ENCODE measurements at regions not wholly inside any gene's neighbourhood (a gene's known extent, or its start where the extent isn't known, plus 50 kb on each side); places are given as distances from the start of the nearest gene placed in this dataset.

GRCh38 chr4:187064033-187064432, 340.4 kb upstream of the FAT1 start:
- H3K4me3 ChIP-seq (ENCODE audit: low read length in 2 of 2), result no peak overlapping the region
- no peak overlapping the region for H3K9ac ChIP-seq (ENCODE audit: low read length in 2 of 2)
- no peaks in the 10 kb centered on the region for H3K9me3 ChIP-seq (ENCODE audit: control insufficient read depth in 2 of 2, low read length in 2 of 2)
- no peaks in the 10 kb centered on the region for H3K36me3 ChIP-seq (ENCODE audit: control insufficient read depth in 2 of 2, insufficient read depth in 2 of 2, low read length in 2 of 2)
- no peaks in the 10 kb centered on the region for H3K4me1 ChIP-seq (ENCODE audit: control insufficient read depth, insufficient read depth, low read length)
- no peaks in the 10 kb centered on the region for H3K27me3 ChIP-seq (ENCODE audit: control insufficient read depth in 1 of 2, insufficient read depth in 2 of 2, low read length in 2 of 2)
- H3K27ac ChIP-seq (ENCODE audit: low read length), result no peak overlapping the region

DNA sequence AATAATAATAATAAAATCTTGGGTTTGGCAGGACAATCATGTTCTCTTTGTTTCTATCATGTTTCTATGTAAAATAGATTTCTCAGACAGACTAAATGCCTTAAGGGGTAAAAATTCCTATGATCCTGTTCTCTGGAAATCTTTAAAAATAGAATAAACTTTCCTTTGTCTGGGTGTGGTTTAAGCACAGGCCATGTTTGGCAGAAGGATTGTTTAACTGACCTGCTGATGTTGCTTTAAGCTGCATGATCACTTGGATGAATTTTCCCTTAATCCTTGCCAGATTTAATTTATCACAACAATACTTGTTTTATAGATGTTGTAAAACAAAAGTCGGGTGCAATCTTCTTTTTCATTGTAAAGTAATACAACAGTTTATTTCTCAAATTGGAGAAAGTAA, 341.7 kb upstream of the FAT1 start:
- Histone ChIP-seq H3K27ac (ENCODE audit: low read length) (no peak overlapping the region), H3K9ac (ENCODE audit: low read length in 2 of 2) (no peak overlapping the region), H3K36me3 (ENCODE audit: control insufficient read depth in 2 of 2, insufficient read depth in 2 of 2, low read length in 2 of 2) (no peaks in the 10 kb centered on the region), H3K4me3 (ENCODE audit: low read length in 2 of 2) (no peak overlapping the region), H3K27me3 (ENCODE audit: control insufficient read depth in 1 of 2, insufficient read depth in 2 of 2, low read length in 2 of 2) (no peaks in the 10 kb centered on the region), H3K9me3 (ENCODE audit: control insufficient read depth in 2 of 2, low read length in 2 of 2) (no peaks in the 10 kb centered on the region), H3K4me1 (ENCODE audit: control insufficient read depth, insufficient read depth, low read length) (no peaks in the 10 kb centered on the region)

DNA sequence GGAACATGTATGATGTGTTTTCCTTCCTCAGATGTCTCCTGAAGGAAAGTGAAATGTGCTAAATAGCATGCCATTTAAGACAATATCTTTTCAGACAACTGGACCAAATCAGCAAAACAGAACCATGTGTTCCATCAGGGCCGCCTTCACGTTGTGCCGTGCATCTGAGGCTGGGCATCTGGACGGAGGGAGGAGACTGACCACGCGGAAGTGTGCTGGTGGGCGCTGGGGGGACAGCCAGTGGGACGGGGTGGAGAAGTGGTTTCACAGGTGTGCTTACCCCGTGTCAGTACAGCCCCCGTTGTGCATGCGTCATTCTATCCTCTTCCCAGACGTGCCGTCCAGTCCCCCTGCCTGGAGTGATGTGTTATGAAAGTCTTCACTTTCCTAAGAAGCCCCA, 342.1 kb upstream of the FAT1 start:
- Histone ChIP-seq H3K4me1 (ENCODE audit: control insufficient read depth, insufficient read depth, low read length) (no peaks in the 10 kb centered on the region), H3K36me3 (ENCODE audit: control insufficient read depth in 2 of 2, insufficient read depth in 2 of 2, low read length in 2 of 2) (no peaks in the 10 kb centered on the region), H3K9ac (ENCODE audit: low read length in 2 of 2) (no peak overlapping the region), H3K9me3 (ENCODE audit: control insufficient read depth in 2 of 2, low read length in 2 of 2) (no peaks in the 10 kb centered on the region), H3K4me3 (ENCODE audit: low read length in 2 of 2) (no peak overlapping the region), H3K27ac (ENCODE audit: low read length) (no peak overlapping the region), H3K27me3 (ENCODE audit: control insufficient read depth in 1 of 2, insufficient read depth in 2 of 2, low read length in 2 of 2) (no peaks in the 10 kb centered on the region)

GRCh38 chr4:187069398-187069797, 345.7 kb upstream of the FAT1 start:
- no peak overlapping the region for H3K9ac ChIP-seq (ENCODE audit: low read length in 2 of 2)
- H3K36me3 ChIP-seq (ENCODE audit: control insufficient read depth in 2 of 2, insufficient read depth in 2 of 2, low read length in 2 of 2), result no peaks in the 10 kb centered on the region
- no peak overlapping the region for H3K27ac ChIP-seq (ENCODE audit: low read length)
- no peaks in the 10 kb centered on the region for H3K4me1 ChIP-seq (ENCODE audit: control insufficient read depth, insufficient read depth, low read length)
- no peaks in the 10 kb centered on the region for H3K9me3 ChIP-seq (ENCODE audit: control insufficient read depth in 2 of 2, low read length in 2 of 2)
- H3K27me3 ChIP-seq (ENCODE audit: control insufficient read depth in 1 of 2, insufficient read depth in 2 of 2, low read length in 2 of 2), result no peaks in the 10 kb centered on the region
- no peak overlapping the region for H3K4me3 ChIP-seq (ENCODE audit: low read length in 2 of 2)

DNA sequence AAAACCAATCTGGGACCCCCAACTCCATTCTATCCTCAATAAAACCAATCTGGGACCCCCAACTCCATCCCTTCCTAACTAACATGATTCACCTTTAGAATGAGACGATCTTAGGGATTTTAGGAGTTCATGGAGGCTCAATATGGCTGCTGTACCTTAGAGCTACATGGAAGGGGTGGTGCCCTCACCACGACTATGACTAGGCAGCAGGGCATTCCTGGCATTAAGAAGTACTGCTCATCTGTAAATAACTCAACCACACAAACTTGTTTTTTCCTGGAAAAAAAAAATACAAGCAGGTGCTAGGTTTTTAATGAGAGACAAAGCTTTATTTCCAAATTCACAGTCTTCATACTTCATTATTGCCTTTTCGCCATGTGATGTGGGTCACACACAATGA, 346.5 kb upstream of the FAT1 start:
- H3K9me3 ChIP-seq (ENCODE audit: control insufficient read depth in 2 of 2, low read length in 2 of 2), result no peaks in the 10 kb centered on the region
- no peak overlapping the region for H3K4me3 ChIP-seq (ENCODE audit: low read length in 2 of 2)
- no peaks in the 10 kb centered on the region for H3K4me1 ChIP-seq (ENCODE audit: control insufficient read depth, insufficient read depth, low read length)
- no peaks in the 10 kb centered on the region for H3K36me3 ChIP-seq (ENCODE audit: control insufficient read depth in 2 of 2, insufficient read depth in 2 of 2, low read length in 2 of 2)
- no peaks in the 10 kb centered on the region for H3K27me3 ChIP-seq (ENCODE audit: control insufficient read depth in 1 of 2, insufficient read depth in 2 of 2, low read length in 2 of 2)
- no peak overlapping the region for H3K9ac ChIP-seq (ENCODE audit: low read length in 2 of 2)
- H3K27ac ChIP-seq (ENCODE audit: low read length), result no peak overlapping the region

DNA sequence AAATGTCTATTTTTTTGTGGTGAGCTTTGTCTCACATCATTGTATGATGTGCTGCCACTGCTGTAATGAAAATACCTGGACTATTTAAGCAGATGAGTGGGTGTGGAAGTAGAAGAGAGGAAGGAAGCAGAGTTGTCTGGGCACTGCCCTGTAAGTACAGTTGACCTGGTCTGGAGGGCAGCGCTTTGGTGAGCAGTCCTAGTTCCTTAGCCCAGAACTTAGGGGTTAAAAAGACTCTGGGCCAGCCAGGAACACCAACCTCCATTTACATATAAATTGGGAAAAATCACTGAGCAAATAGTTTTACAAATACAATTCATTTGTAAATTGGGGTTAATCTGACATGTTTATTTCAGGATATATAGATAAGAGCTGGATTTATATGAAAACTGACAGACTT, 347.1 kb upstream of the FAT1 start:
- Histone ChIP-seq H3K4me1 (ENCODE audit: control insufficient read depth, insufficient read depth, low read length) (no peaks in the 10 kb centered on the region), H3K27me3 (ENCODE audit: control insufficient read depth in 1 of 2, insufficient read depth in 2 of 2, low read length in 2 of 2) (no peaks in the 10 kb centered on the region), H3K27ac (ENCODE audit: low read length) (no peak overlapping the region), H3K36me3 (ENCODE audit: control insufficient read depth in 2 of 2, insufficient read depth in 2 of 2, low read length in 2 of 2) (no peaks in the 10 kb centered on the region), H3K9ac (ENCODE audit: low read length in 2 of 2) (no peak overlapping the region), H3K4me3 (ENCODE audit: low read length in 2 of 2) (no peak overlapping the region), H3K9me3 (ENCODE audit: control insufficient read depth in 2 of 2, low read length in 2 of 2) (no peaks in the 10 kb centered on the region)

DNA sequence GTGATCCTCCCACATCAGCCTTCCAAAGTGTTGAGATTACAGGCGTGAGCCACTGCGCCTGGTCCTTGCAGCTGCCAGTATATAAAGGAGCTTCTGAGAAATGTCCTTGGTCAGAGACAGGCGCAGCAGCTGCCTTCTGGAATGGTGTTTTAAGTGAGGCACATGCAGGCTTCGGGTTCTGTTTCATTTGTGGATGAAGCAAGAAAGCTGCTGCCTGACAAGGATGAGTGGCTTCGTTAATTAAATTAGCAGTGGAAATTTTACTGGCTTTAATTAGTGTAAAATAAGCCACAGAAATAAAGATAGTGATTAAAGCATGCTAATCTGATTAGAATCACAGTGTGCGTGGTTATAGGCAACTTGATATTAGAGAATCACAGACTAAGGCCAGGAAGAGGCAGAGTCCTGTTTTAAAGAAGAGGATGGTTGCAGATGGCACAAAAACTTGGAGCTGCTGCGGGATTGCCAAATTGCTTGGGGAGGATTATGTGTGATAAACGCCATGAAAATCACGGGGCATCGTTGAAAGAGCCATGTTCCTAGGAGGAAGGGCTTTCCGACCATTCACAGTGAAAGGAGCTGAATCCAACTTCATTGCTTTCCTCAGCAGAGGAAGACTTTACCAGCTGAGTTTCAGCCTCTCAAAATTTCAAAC, 348.4 kb upstream of the FAT1 start:
- Histone ChIP-seq H3K9me3 (ENCODE audit: control insufficient read depth in 2 of 2, low read length in 2 of 2) (no peaks in the 10 kb centered on the region), H3K4me3 (ENCODE audit: low read length in 2 of 2) (no peak overlapping the region), H3K4me1 (ENCODE audit: control insufficient read depth, insufficient read depth, low read length) (no peaks in the 10 kb centered on the region), H3K27ac (ENCODE audit: low read length) (no peak overlapping the region), H3K36me3 (ENCODE audit: control insufficient read depth in 2 of 2, insufficient read depth in 2 of 2, low read length in 2 of 2) (no peaks in the 10 kb centered on the region), H3K27me3 (ENCODE audit: control insufficient read depth in 1 of 2, insufficient read depth in 2 of 2, low read length in 2 of 2) (no peaks in the 10 kb centered on the region), H3K9ac (ENCODE audit: low read length in 2 of 2) (no peak overlapping the region)

GRCh38 chr4:187073820-187074219, 350.2 kb upstream of the FAT1 start:
- Histone ChIP-seq H3K27ac (ENCODE audit: low read length) (no peak overlapping the region), H3K36me3 (ENCODE audit: control insufficient read depth in 2 of 2, insufficient read depth in 2 of 2, low read length in 2 of 2) (no peaks in the 10 kb centered on the region), H3K9me3 (ENCODE audit: control insufficient read depth in 2 of 2, low read length in 2 of 2) (no peaks in the 10 kb centered on the region), H3K27me3 (ENCODE audit: control insufficient read depth in 1 of 2, insufficient read depth in 2 of 2, low read length in 2 of 2) (no peaks in the 10 kb centered on the region), H3K4me3 (ENCODE audit: low read length in 2 of 2) (no peak overlapping the region), H3K9ac (ENCODE audit: low read length in 2 of 2) (no peak overlapping the region), H3K4me1 (ENCODE audit: control insufficient read depth, insufficient read depth, low read length) (no peaks in the 10 kb centered on the region)

GRCh38 chr4:187075514-187075913, 351.9 kb upstream of the FAT1 start:
- no peak overlapping the region for H3K9ac ChIP-seq (ENCODE audit: low read length in 2 of 2)
- H3K9me3 ChIP-seq (ENCODE audit: control insufficient read depth in 2 of 2, low read length in 2 of 2), result no peaks in the 10 kb centered on the region
- H3K27ac ChIP-seq (ENCODE audit: low read length), result no peak overlapping the region
- no peaks in the 10 kb centered on the region for H3K4me1 ChIP-seq (ENCODE audit: control insufficient read depth, insufficient read depth, low read length)
- H3K4me3 ChIP-seq (ENCODE audit: low read length in 2 of 2), result no peak overlapping the region
- H3K36me3 ChIP-seq (ENCODE audit: control insufficient read depth in 2 of 2, insufficient read depth in 2 of 2, low read length in 2 of 2), result no peaks in the 10 kb centered on the region
- no peaks in the 10 kb centered on the region for H3K27me3 ChIP-seq (ENCODE audit: control insufficient read depth in 1 of 2, insufficient read depth in 2 of 2, low read length in 2 of 2)

DNA sequence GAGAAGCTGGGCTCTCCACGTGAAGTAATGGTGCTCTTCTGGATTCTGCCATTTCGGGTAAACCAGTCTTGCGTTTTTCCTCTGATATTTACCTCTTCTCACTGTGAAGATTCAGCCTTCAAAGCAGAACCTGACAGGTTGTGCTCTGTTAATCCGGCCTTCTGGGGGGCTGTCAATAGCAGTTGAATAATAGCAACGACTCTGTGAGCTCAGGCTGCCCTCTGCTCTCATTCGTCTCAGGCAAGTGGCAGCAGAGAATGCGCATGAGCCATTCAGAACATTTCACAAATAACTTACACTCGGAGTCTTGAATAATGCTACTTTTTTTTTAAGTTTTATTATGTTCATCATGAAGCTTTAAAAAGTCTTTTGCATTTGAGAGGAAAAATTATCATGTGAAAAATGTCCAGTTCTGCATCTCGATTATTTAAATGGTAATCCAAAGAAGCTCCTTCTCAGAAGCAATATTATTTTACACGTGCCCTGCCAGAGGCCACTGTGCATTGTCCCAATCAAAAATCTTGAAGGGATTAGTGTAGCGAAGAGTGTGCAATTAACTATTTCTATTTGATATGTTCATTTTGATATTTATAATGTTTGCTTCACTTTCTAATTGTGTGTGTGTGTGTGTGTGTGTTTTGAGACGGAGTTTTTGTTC, 354.2 kb upstream of the FAT1 start:
- Histone ChIP-seq H3K36me3 (ENCODE audit: control insufficient read depth in 2 of 2, insufficient read depth in 2 of 2, low read length in 2 of 2) (no peaks in the 10 kb centered on the region), H3K4me1 (ENCODE audit: control insufficient read depth, insufficient read depth, low read length) (no peaks in the 10 kb centered on the region), H3K9ac (ENCODE audit: low read length in 2 of 2) (no peak overlapping the region), H3K27me3 (ENCODE audit: control insufficient read depth in 1 of 2, insufficient read depth in 2 of 2, low read length in 2 of 2) (no peaks in the 10 kb centered on the region), H3K4me3 (ENCODE audit: low read length in 2 of 2) (no peak overlapping the region), H3K9me3 (ENCODE audit: control insufficient read depth in 2 of 2, low read length in 2 of 2) (no peaks in the 10 kb centered on the region), H3K27ac (ENCODE audit: low read length) (no peak overlapping the region)

- no peaks in the 10 kb centered on the region for H3K4me1 ChIP-seq (ENCODE audit: control insufficient read depth, insufficient read depth, low read length)
- H3K4me3 ChIP-seq (ENCODE audit: low read length in 2 of 2), result no peak overlapping the region
- H3K27ac ChIP-seq (ENCODE audit: low read length), result no peak overlapping the region
- H3K9ac ChIP-seq (ENCODE audit: low read length in 2 of 2), result no peak overlapping the region
- H3K9me3 ChIP-seq (ENCODE audit: control insufficient read depth in 2 of 2, low read length in 2 of 2), result no peaks in the 10 kb centered on the region
- no peaks in the 10 kb centered on the region for H3K36me3 ChIP-seq (ENCODE audit: control insufficient read depth in 2 of 2, insufficient read depth in 2 of 2, low read length in 2 of 2)
- H3K27me3 ChIP-seq (ENCODE audit: control insufficient read depth in 1 of 2, insufficient read depth in 2 of 2, low read length in 2 of 2), result no peaks in the 10 kb centered on the region
Observed at GRCh38 chr4:187084701-187085100, 361.0 kb upstream of the FAT1 start.
